ENCODE measurements at regions not wholly inside any gene's neighbourhood (a gene's known extent, or its start where the extent isn't known, plus 50 kb on each side); places are given as distances from the start of the nearest gene placed in this dataset.

DNA sequence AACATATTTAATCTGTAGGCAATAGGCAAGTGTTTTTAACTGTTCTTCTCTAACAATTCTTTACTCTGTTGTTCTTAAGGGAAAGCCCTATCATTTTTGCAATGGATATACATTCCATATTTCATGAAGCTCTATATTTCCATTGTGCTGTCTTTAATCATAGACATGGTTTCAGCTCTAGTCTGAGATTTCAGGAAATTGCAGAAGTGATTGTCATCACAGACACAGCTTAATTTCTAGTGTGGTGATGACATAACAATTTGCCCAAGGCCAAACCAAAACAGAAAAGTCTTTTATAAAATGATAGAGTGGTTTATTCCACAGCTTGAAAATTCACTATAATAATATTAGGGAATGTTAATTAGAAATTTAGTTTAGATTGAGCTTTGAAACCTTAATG, 494.1 kb upstream of the SEMA3A start:
- TF ChIP-seq, protein P1, sequence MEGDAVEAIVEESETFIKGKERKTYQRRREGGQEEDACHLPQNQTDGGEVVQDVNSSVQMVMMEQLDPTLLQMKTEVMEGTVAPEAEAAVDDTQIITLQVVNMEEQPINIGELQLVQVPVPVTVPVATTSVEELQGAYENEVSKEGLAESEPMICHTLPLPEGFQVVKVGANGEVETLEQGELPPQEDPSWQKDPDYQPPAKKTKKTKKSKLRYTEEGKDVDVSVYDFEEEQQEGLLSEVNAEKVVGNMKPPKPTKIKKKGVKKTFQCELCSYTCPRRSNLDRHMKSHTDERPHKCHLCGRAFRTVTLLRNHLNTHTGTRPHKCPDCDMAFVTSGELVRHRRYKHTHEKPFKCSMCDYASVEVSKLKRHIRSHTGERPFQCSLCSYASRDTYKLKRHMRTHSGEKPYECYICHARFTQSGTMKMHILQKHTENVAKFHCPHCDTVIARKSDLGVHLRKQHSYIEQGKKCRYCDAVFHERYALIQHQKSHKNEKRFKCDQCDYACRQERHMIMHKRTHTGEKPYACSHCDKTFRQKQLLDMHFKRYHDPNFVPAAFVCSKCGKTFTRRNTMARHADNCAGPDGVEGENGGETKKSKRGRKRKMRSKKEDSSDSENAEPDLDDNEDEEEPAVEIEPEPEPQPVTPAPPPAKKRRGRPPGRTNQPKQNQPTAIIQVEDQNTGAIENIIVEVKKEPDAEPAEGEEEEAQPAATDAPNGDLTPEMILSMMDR (IDR thresholded peaks at IDR 0.05) = no peak
- Histone ChIP-seq H3K36me3 (ENCODE audit: control insufficient read depth, insufficient read depth, low read length) (no peaks in the 10 kb centered on the region), H3K4me1 (no peaks in the 10 kb centered on the region), H2AFZ (no peak overlapping the region), H3K79me2 (no peaks in the 10 kb centered on the region), H3K9ac (no peak overlapping the region), H3K27me3 (ENCODE audit: control insufficient read depth, insufficient read depth, low read length) (no peaks in the 10 kb centered on the region), H3K4me3 (ENCODE audit: low read depth, low read length) (no peak overlapping the region), H3K9me3 (ENCODE audit: control insufficient read depth, low read length) (no peaks in the 10 kb centered on the region), H3K27ac (no peak overlapping the region), H3K4me2 (ENCODE audit: low read length) (no peak overlapping the region)

DNA sequence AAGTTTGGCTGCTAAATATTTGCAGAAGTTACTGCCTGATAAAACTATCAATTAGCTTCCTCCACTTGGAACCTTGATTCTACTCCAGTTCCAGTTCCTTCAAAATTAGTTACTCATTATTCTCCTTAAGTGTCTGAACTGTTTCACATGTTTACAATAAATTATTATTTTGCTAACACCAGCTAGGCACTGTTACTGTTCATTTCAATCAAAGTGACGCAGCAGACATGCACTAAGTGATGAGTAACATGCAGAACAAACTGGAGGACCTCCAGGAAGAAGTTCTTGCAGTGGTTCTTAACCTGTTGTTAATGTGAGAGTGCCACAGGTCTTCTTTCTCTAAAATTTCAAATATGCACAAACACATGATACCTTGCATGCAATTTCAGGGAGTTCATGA, 491.8 kb upstream of the SEMA3A start:
- Histone ChIP-seq H3K79me2 (no peaks in the 10 kb centered on the region), H3K36me3 (ENCODE audit: control insufficient read depth, insufficient read depth, low read length) (no peaks in the 10 kb centered on the region), H3K27ac (no peak overlapping the region), H3K9ac (no peak overlapping the region), H3K27me3 (ENCODE audit: control insufficient read depth, insufficient read depth, low read length) (no peaks in the 10 kb centered on the region), H3K9me3 (ENCODE audit: control insufficient read depth, low read length) (no peaks in the 10 kb centered on the region), H3K4me3 (ENCODE audit: low read depth, low read length) (no peak overlapping the region), H2AFZ (no peak overlapping the region), H3K4me1 (no peaks in the 10 kb centered on the region), H3K4me2 (ENCODE audit: low read length) (no peak overlapping the region)
- TF ChIP-seq, protein P1 (IDR thresholded peaks at IDR 0.05) = no peak

DNA sequence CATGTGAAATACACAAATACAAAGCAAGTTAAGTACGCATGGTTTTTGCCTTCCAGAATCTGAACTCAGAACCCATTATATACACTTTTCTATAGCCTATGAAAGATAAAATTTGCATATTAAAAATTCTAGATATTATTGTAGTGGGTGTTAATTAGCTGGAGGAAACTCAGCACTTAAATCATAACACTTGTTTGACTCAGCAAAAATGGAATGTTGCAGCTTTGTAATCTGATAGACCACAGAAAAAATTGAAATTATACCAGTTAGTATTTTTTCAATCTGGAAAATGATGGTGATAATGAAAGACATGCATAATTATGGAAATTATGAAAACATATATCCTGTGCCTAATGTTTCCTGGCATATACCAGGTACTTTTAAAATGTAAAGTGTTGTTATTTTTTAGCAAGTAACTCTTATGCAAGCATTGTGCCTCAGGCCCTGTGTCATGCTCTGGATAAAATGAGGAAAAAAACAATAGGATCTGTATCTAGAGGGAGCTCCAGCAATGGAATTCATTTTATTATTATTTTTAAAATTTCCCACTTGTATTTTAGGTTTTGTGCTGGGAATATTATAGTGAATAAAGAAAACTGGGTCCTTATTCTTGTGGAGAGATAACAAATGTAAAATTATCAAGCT, 490.4 kb upstream of the SEMA3A start:
- Histone ChIP-seq H2AFZ (no peak overlapping the region), H3K79me2 (no peaks in the 10 kb centered on the region), H3K27me3 (ENCODE audit: control insufficient read depth, insufficient read depth, low read length) (no peaks in the 10 kb centered on the region), H3K4me1 (no peaks in the 10 kb centered on the region), H3K9me3 (ENCODE audit: control insufficient read depth, low read length) (no peaks in the 10 kb centered on the region), H3K27ac (no peak overlapping the region), H3K4me2 (ENCODE audit: low read length) (no peak overlapping the region), H3K9ac (no peak overlapping the region), H3K4me3 (ENCODE audit: low read depth, low read length) (no peak overlapping the region), H3K36me3 (ENCODE audit: control insufficient read depth, insufficient read depth, low read length) (no peaks in the 10 kb centered on the region)
- TF ChIP-seq, protein P1 (IDR thresholded peaks at IDR 0.05) = no peak

DNA sequence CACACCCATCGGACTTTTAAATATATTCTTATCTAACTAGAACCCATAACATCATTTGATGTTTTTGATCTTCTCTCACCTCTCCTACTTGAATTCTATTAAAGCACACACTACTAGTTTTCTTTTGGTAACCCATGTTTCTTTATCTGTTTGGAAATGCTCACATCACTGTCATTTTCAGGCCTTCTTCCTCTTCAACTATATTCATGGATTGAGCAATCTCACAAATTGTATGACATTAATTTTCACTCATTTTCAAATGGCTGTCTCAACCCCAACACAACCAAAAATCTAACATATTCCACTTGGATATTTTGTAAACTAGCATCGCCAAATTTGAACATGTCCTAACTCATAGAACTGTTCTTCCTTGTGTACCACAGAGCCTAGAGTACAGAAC, 488.0 kb upstream of the SEMA3A start:
- H2AFZ ChIP-seq = no peak overlapping the region
- no peaks in the 10 kb centered on the region for H3K36me3 ChIP-seq (ENCODE audit: control insufficient read depth, insufficient read depth, low read length)
- no peaks in the 10 kb centered on the region for H3K9me3 ChIP-seq (ENCODE audit: control insufficient read depth, low read length)
- TF ChIP-seq, protein P1 (IDR thresholded peaks at IDR 0.05) = no peak
- H3K27ac ChIP-seq = no peak overlapping the region
- H3K4me1 ChIP-seq = no peaks in the 10 kb centered on the region
- no peak overlapping the region for H3K4me3 ChIP-seq (ENCODE audit: low read depth, low read length)
- H3K79me2 ChIP-seq = no peaks in the 10 kb centered on the region
- no peak overlapping the region for H3K9ac ChIP-seq
- no peak overlapping the region for H3K4me2 ChIP-seq (ENCODE audit: low read length)
- no peaks in the 10 kb centered on the region for H3K27me3 ChIP-seq (ENCODE audit: control insufficient read depth, insufficient read depth, low read length)

DNA sequence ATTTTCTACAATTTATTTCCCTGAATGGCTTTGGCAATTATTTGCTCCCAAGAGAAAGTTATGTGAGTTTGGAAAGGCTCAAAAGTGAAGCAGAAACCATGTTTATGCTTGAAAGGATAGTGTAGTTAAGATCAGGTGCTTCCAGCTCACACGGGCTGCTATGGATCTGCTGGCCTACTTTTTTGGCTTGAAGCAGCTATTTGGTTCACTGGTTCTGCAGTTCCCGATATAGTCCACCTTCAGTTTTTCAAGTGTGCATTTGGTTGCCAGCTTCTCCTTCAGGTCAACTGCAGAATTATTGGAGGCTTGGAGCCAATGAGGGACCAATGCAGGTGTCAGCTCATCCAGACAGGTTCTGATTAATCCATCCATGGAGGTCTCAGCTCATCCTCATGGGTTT, 484.3 kb upstream of the SEMA3A start:
- Histone ChIP-seq H3K4me3 (ENCODE audit: low read depth, low read length) (no peak overlapping the region), H3K27me3 (ENCODE audit: control insufficient read depth, insufficient read depth, low read length) (no peaks in the 10 kb centered on the region), H3K4me2 (ENCODE audit: low read length) (no peak overlapping the region), H3K79me2 (no peaks in the 10 kb centered on the region), H3K9me3 (ENCODE audit: control insufficient read depth, low read length) (no peaks in the 10 kb centered on the region), H2AFZ (no peak overlapping the region), H3K36me3 (ENCODE audit: control insufficient read depth, insufficient read depth, low read length) (no peaks in the 10 kb centered on the region), H3K4me1 (no peaks in the 10 kb centered on the region), H3K27ac (no peak overlapping the region), H3K9ac (no peak overlapping the region)
- TF ChIP-seq, protein P1 (IDR thresholded peaks at IDR 0.05) = no peak

All from parathyroid adenoma (tissue), 2 donors.